ENCODE measurements at regions not wholly inside any gene's neighbourhood (a gene's known extent, or its start where the extent isn't known, plus 50 kb on each side); places are given as distances from the start of the nearest gene placed in this dataset.

DNA sequence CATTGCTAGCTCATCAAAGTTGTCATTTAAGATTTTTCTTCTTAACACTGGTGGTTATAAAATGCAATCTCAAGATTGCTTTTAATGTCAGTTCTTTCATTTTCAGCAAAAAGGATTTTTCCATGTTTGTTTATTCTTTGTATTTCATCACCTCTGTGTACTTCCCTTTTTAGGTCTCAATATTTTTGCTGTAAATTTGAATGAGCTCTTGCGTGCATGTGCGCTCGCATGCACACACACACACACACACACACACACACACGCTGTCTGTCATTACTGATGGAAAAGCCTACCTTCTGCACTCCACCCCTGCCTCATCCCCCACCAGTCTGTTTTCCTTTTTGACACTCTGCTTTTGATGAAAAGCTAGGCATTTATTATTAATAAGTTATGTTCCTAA lies 85.3 kb upstream of the FYN start:
- TF ChIP-seq, protein P1, sequence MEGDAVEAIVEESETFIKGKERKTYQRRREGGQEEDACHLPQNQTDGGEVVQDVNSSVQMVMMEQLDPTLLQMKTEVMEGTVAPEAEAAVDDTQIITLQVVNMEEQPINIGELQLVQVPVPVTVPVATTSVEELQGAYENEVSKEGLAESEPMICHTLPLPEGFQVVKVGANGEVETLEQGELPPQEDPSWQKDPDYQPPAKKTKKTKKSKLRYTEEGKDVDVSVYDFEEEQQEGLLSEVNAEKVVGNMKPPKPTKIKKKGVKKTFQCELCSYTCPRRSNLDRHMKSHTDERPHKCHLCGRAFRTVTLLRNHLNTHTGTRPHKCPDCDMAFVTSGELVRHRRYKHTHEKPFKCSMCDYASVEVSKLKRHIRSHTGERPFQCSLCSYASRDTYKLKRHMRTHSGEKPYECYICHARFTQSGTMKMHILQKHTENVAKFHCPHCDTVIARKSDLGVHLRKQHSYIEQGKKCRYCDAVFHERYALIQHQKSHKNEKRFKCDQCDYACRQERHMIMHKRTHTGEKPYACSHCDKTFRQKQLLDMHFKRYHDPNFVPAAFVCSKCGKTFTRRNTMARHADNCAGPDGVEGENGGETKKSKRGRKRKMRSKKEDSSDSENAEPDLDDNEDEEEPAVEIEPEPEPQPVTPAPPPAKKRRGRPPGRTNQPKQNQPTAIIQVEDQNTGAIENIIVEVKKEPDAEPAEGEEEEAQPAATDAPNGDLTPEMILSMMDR (IDR thresholded peaks at IDR 0.05 in 2 of 3, conservative IDR thresholded peaks at IDR 0.05 in 1 of 3; ENCODE audit: insufficient read depth in 2 of 3, low read depth in 1 of 3, low read length in 3 of 3) = no peak
- TF ChIP-seq NBN (IDR thresholded peaks at IDR 0.05; ENCODE audit: low read depth) (no peak), ZNF785 (CRISPR knock-in tag; IDR thresholded peaks at IDR 0.05) (no peak), HMGN3 (IDR thresholded peaks at IDR 0.05; ENCODE audit: borderline replicate concordance, extremely low read depth, insufficient read length, low read depth, low read length) (no peak), ZNF217 (CRISPR knock-in tag; IDR thresholded peaks at IDR 0.05) (no peak), SIX5 (IDR thresholded peaks at IDR 0.05; ENCODE audit: borderline replicate concordance in 1 of 2, insufficient read depth in 1 of 2, low read depth in 1 of 2, low read length in 2 of 2) (no peak), ERF (CRISPR knock-in tag; IDR thresholded peaks at IDR 0.05) (no peak), POLR2A (conservative IDR thresholded peaks at IDR 0.05) (no peak)

All from K562 (cell line).